H1 (cell line): ENCODE measurements at regions not wholly inside any gene's neighbourhood (a gene's known extent, or its start where the extent isn't known, plus 50 kb on each side); places are given as distances from the start of the nearest gene placed in this dataset.

Experiments used
- CTCF ChIA-PET: fragments of 300-600 bp; sonication (Branson Sonifier 250); formaldehyde crosslinking; loops from one replicate; lab custom pipeline; 2021; ENCODE audit not compliant: partially characterized antibody; lab: Charles Lee
- POLR2A ChIA-PET: fragments of 300-600 bp; sonication (Branson Sonifier 250); formaldehyde crosslinking; loops from one replicate; lab custom pipeline; 2021; ENCODE audit warnings: inconsistent platforms; ENCODE audit not compliant: partially characterized antibody; lab: Charles Lee
- DNase-seq, 2 experiments: peaks; one replicate each; pipeline versions ENCODE4 v3.0.0 to v3.0.0-alpha.2; 2010 to 2022; ENCODE audit warnings: low spot score in 2 of 2, low read depth in 1 of 2, mixed read lengths in 1 of 2
- FAIRE-seq: peaks from 2 replicates; lab custom pipeline; 2011; peaks lifted over from hg19 to GRCh38; lab: Jason Lieb, UNC
- H2AFZ ChIP-seq: 2 replicates; pipeline ENCODE4 v1.8.1; 2012; ENCODE audit warnings: low read length, inconsistent platforms
- H2AK5ac ChIP-seq: 2 replicates; pipeline ENCODE4 v1.6.1; 2013; ENCODE audit warnings: low read depth, low read length
- H2BK120ac ChIP-seq: replicated peaks from 2 replicates; pipeline ENCODE3; 2013; ENCODE audit warnings: low read depth, low read length, inconsistent platforms
- H2BK12ac ChIP-seq: 2 replicates; pipeline ENCODE4 v1.6.1; 2013; ENCODE audit warnings: low read depth, low read length
- H2BK15ac ChIP-seq: 2 replicates; pipeline ENCODE4 v1.6.1; 2013; ENCODE audit warnings: low read length
- H2BK20ac ChIP-seq: 2 replicates; pipeline ENCODE4 v1.6.1; 2013; ENCODE audit warnings: low read length
- H2BK5ac ChIP-seq: 2 replicates; pipeline ENCODE4 v1.6.1; 2013; ENCODE audit warnings: low read depth, low read length
- H3K14ac ChIP-seq: 2 replicates; pipeline ENCODE4 v1.6.1; 2013; ENCODE audit warnings: inconsistent platforms; ENCODE audit not compliant: insufficient read length
- H3K18ac ChIP-seq: 2 replicates; pipeline ENCODE4 v1.6.1; 2013; ENCODE audit warnings: low read length; ENCODE audit errors: extremely low read depth
- H3K23ac ChIP-seq: 2 replicates; pipeline ENCODE4 v1.6.1; 2013; ENCODE audit warnings: inconsistent platforms; ENCODE audit not compliant: insufficient read length
- H3K23me2 ChIP-seq: 2 replicates; pipeline ENCODE4 v1.6.1; 2013; ENCODE audit warnings: low read depth, low read length
- H3K27ac ChIP-seq: 2 replicates; pipeline ENCODE4 v1.6.1; 2011; ENCODE audit warnings: low read depth, low read length, inconsistent platforms
- H3K27me3 ChIP-seq, 4 experiments: replicated peaks in 1 of 4; 1 replicate in 1 of 4; 2 replicates in 3 of 4; pipeline versions ENCODE4 v1.6.1 to v1.8.1; 2011 to 2013; ENCODE audit warnings: low read length in 3 of 4, mild to moderate bottlenecking in 3 of 4, inconsistent platforms in 2 of 4, mixed read lengths in 2 of 4, moderate library complexity in 1 of 4; ENCODE audit not compliant: control insufficient read depth in 3 of 4, insufficient read depth in 3 of 4; ENCODE audit errors: extremely low read depth in 1 of 4
- H3K36me3 ChIP-seq, 4 experiments: 2 replicates each; pipeline versions ENCODE4 v1.6.1 to v1.8.1; 2011 to 2013; ENCODE audit warnings: mild to moderate bottlenecking in 4 of 4, low read length in 3 of 4, moderate library complexity in 2 of 4, control low read depth in 1 of 4, inconsistent platforms in 1 of 4; ENCODE audit not compliant: insufficient read depth in 4 of 4, control insufficient read depth in 2 of 4
- H3K4ac ChIP-seq: replicated peaks from 2 replicates; pipeline ENCODE3; 2013; ENCODE audit warnings: low read length, low read depth, mixed read lengths, inconsistent platforms; ENCODE audit not compliant: insufficient read length
- H3K4me1 ChIP-seq, 4 experiments: replicated peaks in 1 of 4; 1 replicate in 1 of 4; 2 replicates in 3 of 4; pipeline versions ENCODE4 v1.6.1 to v1.8.1; 2011 to 2013; ENCODE audit warnings: low read length in 3 of 4, inconsistent platforms in 2 of 4, mixed read lengths in 1 of 4; ENCODE audit not compliant: insufficient read depth in 4 of 4, control insufficient read depth in 3 of 4
- H3K4me2 ChIP-seq, 2 experiments: 2 replicates each; pipeline versions ENCODE4 v1.6.1 to v1.8.1; 2011 to 2013; ENCODE audit warnings: low read depth in 2 of 2, low read length in 2 of 2, control low read depth in 1 of 2, inconsistent platforms in 1 of 2, mild to moderate bottlenecking in 1 of 2; ENCODE audit not compliant: insufficient read depth in 1 of 2
- H3K4me3 ChIP-seq, 4 experiments: fragments of 200-600, 300-600 bp in 1 of 4; sonication (generic), shearing (Covaris generic), sonication (Bioruptor Twin) in 1 of 4; 2 replicates each; pipeline versions ENCODE4 v1.5.1 to v1.8.1; 2011 to 2016; ENCODE audit warnings: low read length in 4 of 4, low read depth in 3 of 4, control low read depth in 2 of 4, inconsistent platforms in 2 of 4, mild to moderate bottlenecking in 2 of 4, mixed read lengths in 1 of 4, moderate library complexity in 1 of 4; ENCODE audit not compliant: insufficient read depth in 2 of 4; ENCODE audit errors: extremely low read depth in 1 of 4
- H3K56ac ChIP-seq: replicated peaks from 2 replicates; pipeline ENCODE3; 2013; ENCODE audit warnings: low read depth, mild to moderate bottlenecking, mixed read lengths, low read length, inconsistent platforms; ENCODE audit not compliant: insufficient read length
- H3K79me1 ChIP-seq: 2 replicates; pipeline ENCODE4 v1.6.1; 2013; ENCODE audit warnings: low read depth, low read length, control low read depth
- H3K79me2 ChIP-seq, 2 experiments: 2 replicates each; pipeline versions ENCODE4 v1.6.1 to v1.8.1; 2012 to 2013; ENCODE audit warnings: low read length in 2 of 2, mild to moderate bottlenecking in 2 of 2, inconsistent platforms in 1 of 2; ENCODE audit not compliant: insufficient read depth in 2 of 2, control insufficient read depth in 1 of 2
- H3K9ac ChIP-seq, 4 experiments: replicated peaks in 1 of 4; 1 replicate in 1 of 4; 2 replicates in 3 of 4; pipeline versions ENCODE4 v1.6.1 to v1.8.1; 2011 to 2013; ENCODE audit warnings: low read depth in 3 of 4, low read length in 3 of 4, control low read depth in 2 of 4, mild to moderate bottlenecking in 2 of 4, moderate library complexity in 2 of 4, inconsistent platforms in 1 of 4; ENCODE audit errors: extremely low read depth in 1 of 4
- H3K9me3 ChIP-seq, 2 experiments: 2 replicates each; pipeline versions ENCODE4 v1.6.1 to v1.8.1; 2012 to 2013; ENCODE audit warnings: mild to moderate bottlenecking in 2 of 2, moderate library complexity in 2 of 2, control low read depth in 1 of 2, inconsistent platforms in 1 of 2, low read depth in 1 of 2, low read length in 1 of 2, mixed read lengths in 1 of 2; ENCODE audit not compliant: insufficient read depth in 2 of 2
- H4K20me1 ChIP-seq, 2 experiments: replicated peaks in 1 of 2; 2 replicates each; pipeline versions ENCODE3 to v1.8.1; 2011 to 2013; ENCODE audit warnings: inconsistent platforms in 2 of 2, low read length in 2 of 2, mild to moderate bottlenecking in 1 of 2; ENCODE audit not compliant: insufficient read depth in 2 of 2, control insufficient read depth in 1 of 2
- H4K5ac ChIP-seq: 2 replicates; pipeline ENCODE4 v1.6.1; 2013; ENCODE audit warnings: low read length, low read depth, mixed read lengths, inconsistent platforms; ENCODE audit not compliant: insufficient read length
- H4K8ac ChIP-seq: 2 replicates; pipeline ENCODE4 v1.8.0; 2013; ENCODE audit warnings: mild to moderate bottlenecking, moderate library complexity, low read length, inconsistent platforms; ENCODE audit not compliant: insufficient read depth; ENCODE audit errors: extremely low read depth
- H4K91ac ChIP-seq: replicated peaks from 2 replicates; pipeline ENCODE3; 2013; ENCODE audit warnings: low read length, mixed read lengths, inconsistent platforms; ENCODE audit not compliant: insufficient read length
- SAP30 ChIP-seq: fragments of 300-600 bp; sonication (generic); IDR thresholded peaks from 2 replicates; pipeline ENCODE4 v1.7.1; 2012; ENCODE audit warnings: low read length, moderate library complexity, mild to moderate bottlenecking, inconsistent platforms; ENCODE audit not compliant: insufficient read depth, insufficient replicate concordance
- SIN3A ChIP-seq, 2 experiments: IDR thresholded peaks in 1 of 2; conservative IDR thresholded peaks in 1 of 2; 2 replicates each; pipeline ENCODE4 v1.6.1; 2011 to 2012; ENCODE audit warnings: low read length in 2 of 2, improper control_type of control experiment in 1 of 2, low read depth in 1 of 2, mild to moderate bottlenecking in 1 of 2
- WGBS, 2 experiments: shearing (Covaris generic) in 1 of 2; methylation state at CpG; one replicate each; pipeline versions ENCODE4 v1.1.6 to v1.1.7; 2013 to 2015; ENCODE audit warnings: low lambda C conversion rate in 2 of 2, mixed read lengths in 2 of 2, inconsistent platforms in 1 of 2, low coverage in 1 of 2, missing lambda C conversion rate in 1 of 2; ENCODE audit not compliant: insufficient replicate concordance in 2 of 2, insufficient coverage in 1 of 2, insufficient read length in 1 of 2; ENCODE audit errors: extremely low coverage in 1 of 2, missing lambda C conversion rate in 1 of 2; 5-methylcytosine and 5-hydroxymethylcytosine counted together
- TF ChIP-seq, protein P1 (sequence below): IDR thresholded peaks from 2 replicates; pipeline ENCODE4 v1.6.1; 2012; ENCODE audit warnings: low read length, inconsistent platforms

DNA sequence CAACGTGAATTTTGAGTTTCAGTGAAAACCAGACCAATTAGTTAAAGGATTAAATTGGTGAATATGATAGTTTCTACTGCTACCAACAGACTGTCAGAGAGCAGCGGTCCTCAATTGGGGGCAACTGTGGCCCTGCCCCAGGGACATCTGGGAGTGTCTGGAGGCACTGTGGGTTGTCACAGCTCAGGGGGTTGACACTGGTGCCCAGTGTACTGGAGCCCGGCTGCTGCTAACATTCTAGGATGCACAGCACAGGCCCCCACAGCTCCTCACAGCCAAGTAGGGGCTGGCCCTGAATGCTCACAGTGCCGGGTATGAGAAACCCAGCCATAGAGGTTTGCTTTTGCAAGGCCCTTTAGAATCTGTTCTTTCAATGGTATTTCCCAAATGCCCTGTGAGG, 84.1 kb upstream of the CXCL12 start:
- no peak for TF ChIP-seq SIN3A (conservative IDR thresholded peaks at IDR 0.05 in 1 of 2, IDR thresholded peaks at IDR 0.05 in 1 of 2; ENCODE audit: low read depth in 1 of 2, low read length in 2 of 2)
- TF ChIP-seq, protein P1, sequence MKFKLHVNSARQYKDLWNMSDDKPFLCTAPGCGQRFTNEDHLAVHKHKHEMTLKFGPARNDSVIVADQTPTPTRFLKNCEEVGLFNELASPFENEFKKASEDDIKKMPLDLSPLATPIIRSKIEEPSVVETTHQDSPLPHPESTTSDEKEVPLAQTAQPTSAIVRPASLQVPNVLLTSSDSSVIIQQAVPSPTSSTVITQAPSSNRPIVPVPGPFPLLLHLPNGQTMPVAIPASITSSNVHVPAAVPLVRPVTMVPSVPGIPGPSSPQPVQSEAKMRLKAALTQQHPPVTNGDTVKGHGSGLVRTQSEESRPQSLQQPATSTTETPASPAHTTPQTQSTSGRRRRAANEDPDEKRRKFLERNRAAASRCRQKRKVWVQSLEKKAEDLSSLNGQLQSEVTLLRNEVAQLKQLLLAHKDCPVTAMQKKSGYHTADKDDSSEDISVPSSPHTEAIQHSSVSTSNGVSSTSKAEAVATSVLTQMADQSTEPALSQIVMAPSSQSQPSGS = no peak
- no peak for TF ChIP-seq SAP30
- CTCF ChIA-PET = interaction anchor here (1.5 kb wide), 1 partner anchor 82 kb away, joined by 5 read pairs; no protein-coding TSS in a partner anchor
- Histone ChIP-seq H3K23ac (no peak overlapping the region), H3K14ac (no peak overlapping the region), H4K8ac (no peak overlapping the region), H2BK5ac (no peak overlapping the region), H2AK5ac (no peak overlapping the region), H3K4me2 (no peak overlapping the region), H3K9me3 (no peaks in the 10 kb centered on the region), H3K18ac (no peak overlapping the region), H3K23me2 (no peaks in the 10 kb centered on the region), H4K91ac (no peak overlapping the region), H2BK12ac (no peak overlapping the region), H3K79me1 (no peaks in the 10 kb centered on the region), H3K79me2 (no peaks in the 10 kb centered on the region), H3K4me1 (no peaks in the 10 kb centered on the region), H4K20me1 (no peaks in the 10 kb centered on the region), H3K27me3 (no peaks in the 10 kb centered on the region), H2BK20ac (no peak overlapping the region), H3K56ac (no peak overlapping the region), H2BK120ac (no peak overlapping the region), H2AFZ (no peak overlapping the region), H3K4ac (no peak overlapping the region), H3K4me3 (no peak overlapping the region), H2BK15ac (no peak overlapping the region), H3K36me3 (no peaks in the 10 kb centered on the region), H4K5ac (no peak overlapping the region), H3K27ac (no peak overlapping the region), H3K9ac (no peak overlapping the region)
- POLR2A ChIA-PET = no interaction called here
- DNase-seq = no peak
- no peak for FAIRE-seq
- WGBS, 2 experiments = 78% methylated on average over 4 of the region's 4 CpGs; no CpG with 5 or more reads in 1 of the 2 experiments
